Skin of body (tissue), 1 donor: ENCODE measurements at regions not wholly inside any gene's neighbourhood (a gene's known extent, or its start where the extent isn't known, plus 50 kb on each side); places are given as distances from the start of the nearest gene placed in this dataset.
A peak's percentile ranks its signal among the peaks of the same experiment; 100 is the strongest.
"Not testable (repeated sequence)": the region's sequence is repeated elsewhere in the genome, so short reads cannot be mapped to it uniquely, and the experiment has no call there.

Source experiments
- DNase-seq: peaks from one replicate; lab custom pipeline; 2025; lab: John Stamatoyannopoulos, UW

GRCh38 chr12:13566292-13566691 is 369.8 kb downstream of the EMP1 start:
- no peak for DNase-seq

- DNase-seq, result no peak
Observed at GRCh38 chr12:13564266-13564810, 367.8 kb downstream of the EMP1 start.

- DNase-seq, result no peak
Observed at GRCh38 chr12:13563743-13564125, 367.2 kb downstream of the EMP1 start.

- DNase-seq, result no peak
Observed at GRCh38 chr12:13562915-13563742, 366.6 kb downstream of the EMP1 start.

GRCh38 chr12:13561923-13562322 is 365.4 kb downstream of the EMP1 start:
- no peak for DNase-seq

GRCh38 chr12:13559318-13559978 is 362.9 kb downstream of the EMP1 start:
- no peak for DNase-seq

GRCh38 chr12:13552830-13553229 is 356.3 kb downstream of the EMP1 start:
- no peak for DNase-seq

GRCh38 chr12:13547283-13547682 is 350.8 kb downstream of the EMP1 start:
- no peak for DNase-seq

DNA sequence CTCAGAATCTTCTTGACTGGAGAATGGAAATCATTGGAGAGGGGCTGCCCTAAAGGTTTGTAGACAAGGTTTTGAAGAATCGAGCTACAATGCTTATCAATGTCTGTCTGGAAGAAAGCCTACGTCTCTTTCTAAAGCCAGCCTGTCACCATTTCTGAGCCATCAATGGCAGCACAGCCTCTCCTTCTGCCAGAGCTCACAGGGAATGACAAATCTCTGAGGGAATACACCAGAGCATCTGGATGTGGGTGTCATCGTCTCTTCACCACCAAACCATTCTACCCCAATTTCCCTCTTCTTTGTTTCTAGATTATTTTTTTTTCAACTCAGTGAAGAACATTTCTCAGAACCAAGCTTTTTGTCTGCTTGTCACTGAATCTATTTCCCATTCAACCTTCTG is 349.7 kb downstream of the EMP1 start:
- DNase-seq, result no peak

DNA sequence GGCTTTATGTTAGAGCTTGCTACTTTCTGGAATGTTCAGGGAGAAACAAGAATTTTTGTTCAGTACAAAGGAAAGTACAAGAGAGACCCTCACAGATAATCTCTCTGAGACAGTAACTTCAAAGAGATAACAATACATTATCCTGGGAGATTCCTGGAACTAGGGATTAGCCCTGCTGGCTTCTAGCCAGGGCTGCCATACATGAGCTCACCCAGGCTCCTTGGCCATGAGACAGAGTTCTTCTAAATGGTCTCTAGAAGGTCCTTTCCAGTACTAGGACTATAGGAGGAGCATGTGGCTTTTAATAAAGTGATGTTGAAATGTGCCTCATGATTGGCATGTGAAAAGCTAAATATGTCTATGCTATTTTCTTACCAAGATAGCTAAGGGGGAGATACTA is 342.5 kb downstream of the EMP1 start:
- DNase-seq, result no peak

- DNase-seq, result no peak
Observed at GRCh38 chr12:13538136-13538535, 341.6 kb downstream of the EMP1 start.

GRCh38 chr12:13537623-13538022 is 341.1 kb downstream of the EMP1 start:
- no peak for DNase-seq

- no peak for DNase-seq
Observed at GRCh38 chr12:13536219-13536910, 339.8 kb downstream of the EMP1 start.

GRCh38 chr12:13534645-13535398 is 338.3 kb downstream of the EMP1 start:
- DNase-seq, result peak; percentile 34

DNA sequence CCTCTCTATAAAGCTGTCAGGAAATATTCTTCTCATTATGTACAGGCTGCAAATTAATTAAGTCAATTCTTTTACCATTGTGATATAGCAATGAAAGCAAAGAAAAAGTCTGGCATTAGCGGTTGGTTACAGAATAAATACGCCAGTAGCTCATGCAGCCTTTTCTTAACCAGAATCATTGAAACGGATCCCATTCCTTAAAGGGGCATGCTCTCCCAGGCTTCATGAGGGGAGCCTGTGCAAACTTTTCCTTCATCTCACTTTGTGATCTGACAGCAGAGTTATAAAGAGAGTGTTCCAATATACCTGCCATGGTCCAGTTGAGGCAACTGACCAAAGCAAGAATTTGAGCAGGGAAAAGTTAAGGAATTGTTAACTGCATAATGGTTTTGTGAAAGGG is 337.7 kb downstream of the EMP1 start:
- no peak for DNase-seq

DNA sequence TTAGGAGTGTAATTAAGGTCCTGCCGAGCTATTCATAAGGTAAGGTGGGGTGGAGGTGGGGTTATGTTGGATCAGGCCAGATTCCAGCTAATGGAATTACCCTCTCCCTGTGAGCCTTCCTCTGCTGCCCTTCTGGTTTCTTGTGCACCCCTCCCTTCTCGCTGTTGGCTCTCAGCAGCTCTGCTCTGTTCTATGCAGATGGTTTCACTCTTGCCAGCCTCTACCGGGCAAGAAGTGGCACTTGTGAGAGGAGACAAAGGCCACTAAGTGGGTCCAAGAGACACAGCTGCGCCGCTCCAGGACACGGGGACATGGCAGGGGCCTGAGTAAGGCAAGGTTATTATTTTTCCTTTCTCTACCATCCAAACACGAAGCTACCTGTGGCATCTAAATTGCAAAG is 334.4 kb downstream of the EMP1 start:
- DNase-seq, result no peak

GRCh38 chr12:13526185-13526921 is 329.8 kb downstream of the EMP1 start:
- DNase-seq, result not testable (repeated sequence)

DNA sequence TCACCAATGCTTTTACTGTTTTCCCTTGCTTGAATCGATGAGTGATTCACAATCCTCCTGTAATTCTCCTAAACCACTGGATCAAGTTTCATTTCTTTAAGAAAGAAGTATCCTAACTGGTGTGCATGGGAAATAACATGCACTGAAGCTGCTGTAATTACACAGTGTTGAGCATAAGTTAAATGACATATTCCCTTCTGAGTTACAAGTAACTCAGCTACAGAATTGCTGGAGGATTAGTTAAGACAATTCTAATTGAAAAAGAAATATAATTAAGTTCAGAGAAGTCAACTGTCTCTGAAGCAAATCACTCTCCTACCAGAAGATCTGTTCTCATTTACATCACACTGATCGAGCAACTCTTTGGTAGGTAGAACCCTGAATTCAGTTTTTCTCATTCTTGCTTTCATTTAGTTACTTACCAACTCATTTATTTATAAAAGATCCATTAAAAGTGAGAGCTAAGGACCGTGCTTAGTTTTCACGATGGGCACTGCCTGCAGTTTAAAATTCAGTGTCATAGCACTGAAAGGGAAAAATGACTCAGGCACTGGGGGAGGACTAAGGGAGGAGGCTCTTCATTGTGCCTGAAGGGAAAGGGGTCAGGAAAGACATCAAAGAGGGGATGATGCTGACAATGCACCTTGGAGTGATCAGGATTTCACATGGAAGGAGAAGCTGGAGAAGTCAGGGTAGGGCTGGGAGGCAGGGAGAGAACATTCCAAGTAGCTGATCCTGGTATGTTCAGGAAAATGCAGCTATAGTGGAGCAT is 327.2 kb downstream of the EMP1 start:
- DNase-seq, result no peak

DNA sequence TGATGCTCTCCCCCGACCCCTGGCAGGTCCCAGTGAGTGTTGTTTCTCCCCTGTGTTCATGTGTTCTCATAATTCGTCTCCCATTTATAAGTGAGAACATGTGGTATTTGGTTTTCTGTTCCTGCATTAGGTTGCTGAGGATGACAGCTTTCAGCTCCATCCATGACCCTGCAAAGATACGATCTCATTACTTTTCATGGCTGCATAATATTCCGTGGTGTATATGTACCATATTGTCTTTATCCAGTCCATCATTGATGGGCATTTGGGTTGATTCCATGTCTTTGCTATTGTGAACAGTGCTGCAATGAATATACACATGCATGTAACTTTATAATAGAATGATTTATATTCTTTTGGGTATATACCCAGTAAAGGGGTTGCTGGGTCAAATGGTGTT is 321.5 kb downstream of the EMP1 start:
- not testable (repeated sequence) for DNase-seq

GRCh38 chr12:13509740-13510139 is 313.2 kb downstream of the EMP1 start:
- no peak for DNase-seq
